ENCODE measurements at regions not wholly inside any gene's neighbourhood (a gene's known extent, or its start where the extent isn't known, plus 50 kb on each side); places are given as distances from the start of the nearest gene placed in this dataset.

DNA sequence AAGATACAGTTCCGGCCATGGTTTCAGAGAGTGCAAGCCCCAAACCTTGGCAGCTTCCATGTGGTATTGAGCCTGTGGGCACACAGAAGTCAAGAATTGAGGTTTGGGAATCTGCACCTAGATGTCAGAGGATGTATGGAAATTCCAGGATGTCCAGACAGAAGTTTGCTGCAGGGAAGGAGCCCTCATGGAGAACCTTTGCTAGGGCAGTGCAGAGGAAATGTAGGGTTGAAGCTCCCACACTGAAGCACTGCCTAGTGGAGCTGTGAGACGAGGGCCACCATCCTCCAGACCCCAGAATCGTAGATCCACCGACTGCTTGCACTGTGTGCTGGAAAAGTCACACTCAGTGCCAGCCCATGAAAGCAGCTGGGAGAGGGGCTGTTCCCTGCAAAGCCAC, 267.5 kb downstream of the OGFRL1 start:
- Histone ChIP-seq H3K27ac (no peak overlapping the region), H3K36me3 (replicated peaks in 1 of 2; ENCODE audit: insufficient read depth in 1 of 2, low read depth in 2 of 2) (no peaks in the 10 kb centered on the region), H3K9me3 (peaks cover 0 to 19% (median 0%) of the 10 kb centered on the region in 3 donors), H3K4me1 (no peaks in the 10 kb centered on the region), H3K27me3 (no peaks in the 10 kb centered on the region), H3K4me3 (no peak overlapping the region)
- intact Hi-C loops (cut with DNase I): no loop called here
- WGBS, 2 donors: 48 to 60% methylated on average over 4 of the region's 4 CpGs
- TF ChIP-seq, protein P1, sequence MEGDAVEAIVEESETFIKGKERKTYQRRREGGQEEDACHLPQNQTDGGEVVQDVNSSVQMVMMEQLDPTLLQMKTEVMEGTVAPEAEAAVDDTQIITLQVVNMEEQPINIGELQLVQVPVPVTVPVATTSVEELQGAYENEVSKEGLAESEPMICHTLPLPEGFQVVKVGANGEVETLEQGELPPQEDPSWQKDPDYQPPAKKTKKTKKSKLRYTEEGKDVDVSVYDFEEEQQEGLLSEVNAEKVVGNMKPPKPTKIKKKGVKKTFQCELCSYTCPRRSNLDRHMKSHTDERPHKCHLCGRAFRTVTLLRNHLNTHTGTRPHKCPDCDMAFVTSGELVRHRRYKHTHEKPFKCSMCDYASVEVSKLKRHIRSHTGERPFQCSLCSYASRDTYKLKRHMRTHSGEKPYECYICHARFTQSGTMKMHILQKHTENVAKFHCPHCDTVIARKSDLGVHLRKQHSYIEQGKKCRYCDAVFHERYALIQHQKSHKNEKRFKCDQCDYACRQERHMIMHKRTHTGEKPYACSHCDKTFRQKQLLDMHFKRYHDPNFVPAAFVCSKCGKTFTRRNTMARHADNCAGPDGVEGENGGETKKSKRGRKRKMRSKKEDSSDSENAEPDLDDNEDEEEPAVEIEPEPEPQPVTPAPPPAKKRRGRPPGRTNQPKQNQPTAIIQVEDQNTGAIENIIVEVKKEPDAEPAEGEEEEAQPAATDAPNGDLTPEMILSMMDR (IDR thresholded peaks at IDR 0.05): no peak
- no peak for TF ChIP-seq POLR2A (IDR thresholded peaks at IDR 0.05)
- DNase-seq (no peak), ATAC-seq (no peak)

- ATAC-seq (no peak), DNase-seq (no peak)
- 44 to 70% methylated on average over 1 of the region's 1 CpG for WGBS, 2 donors
- Histone ChIP-seq H3K27me3 (no peaks in the 10 kb centered on the region), H3K27ac (no peak overlapping the region), H3K4me3 (no peak overlapping the region), H3K4me1 (no peaks in the 10 kb centered on the region), H3K9me3 (peaks cover 0 to 16% (median 0%) of the 10 kb centered on the region in 3 donors), H3K36me3 (replicated peaks in 1 of 2; ENCODE audit: insufficient read depth in 1 of 2, low read depth in 2 of 2) (no peaks in the 10 kb centered on the region)
- intact Hi-C loops (cut with DNase I): no loop called here
- TF ChIP-seq, protein P1 (IDR thresholded peaks at IDR 0.05): no peak
- no peak for TF ChIP-seq POLR2A (IDR thresholded peaks at IDR 0.05)
These were observed 270.4 kb downstream of the OGFRL1 start for GRCh38 chr6:71558974-71559373.

- Histone ChIP-seq H3K27ac (no peak overlapping the region), H3K9me3 (no peaks in the 10 kb centered on the region), H3K4me3 (no peak overlapping the region), H3K36me3 (replicated peaks in 1 of 2; ENCODE audit: insufficient read depth in 1 of 2, low read depth in 2 of 2) (no peaks in the 10 kb centered on the region), H3K27me3 (no peaks in the 10 kb centered on the region), H3K4me1 (no peaks in the 10 kb centered on the region)
- ATAC-seq (no peak), DNase-seq (no peak)
- intact Hi-C loops (cut with DNase I): no loop called here
- TF ChIP-seq POLR2A (IDR thresholded peaks at IDR 0.05): no peak
- TF ChIP-seq, protein P1 (IDR thresholded peaks at IDR 0.05): no peak
These were observed 279.0 kb downstream of the OGFRL1 start for GRCh38 chr6:71567562-71567961.

DNA sequence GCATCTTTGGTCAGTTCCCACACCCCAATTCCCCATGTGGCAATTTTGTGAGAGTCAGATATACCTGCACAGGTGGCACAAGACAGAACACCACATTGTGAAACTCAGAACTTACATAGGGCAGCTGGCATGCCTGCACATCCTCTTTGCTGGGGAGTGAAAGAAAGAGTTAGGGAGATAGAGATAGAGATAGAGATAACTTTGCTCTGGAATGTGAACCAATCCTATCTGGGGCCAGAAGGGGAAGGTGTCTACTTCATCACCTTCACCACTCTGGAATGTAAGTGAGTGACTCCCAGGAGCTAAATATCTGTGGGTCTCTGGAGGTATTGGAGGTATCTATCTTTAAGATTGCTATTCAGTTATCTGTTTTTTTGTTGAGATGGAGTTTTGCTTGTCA, 289.2 kb downstream of the OGFRL1 start:
- H3K4me1 ChIP-seq: peaks cover 14% of the 10 kb centered on the region
- DNase-seq (no peak), ATAC-seq (no peak)
- TF ChIP-seq POLR2A (IDR thresholded peaks at IDR 0.05): no peak
- no peak overlapping the region for H3K27ac ChIP-seq
- H3K9me3 ChIP-seq: no peaks in the 10 kb centered on the region
- H3K27me3 ChIP-seq: no peaks in the 10 kb centered on the region
- no peak overlapping the region for H3K4me3 ChIP-seq
- H3K36me3 ChIP-seq (replicated peaks in 1 of 2; ENCODE audit: insufficient read depth in 1 of 2, low read depth in 2 of 2): no peaks in the 10 kb centered on the region
- intact Hi-C loops (cut with DNase I): no loop called here

DNA sequence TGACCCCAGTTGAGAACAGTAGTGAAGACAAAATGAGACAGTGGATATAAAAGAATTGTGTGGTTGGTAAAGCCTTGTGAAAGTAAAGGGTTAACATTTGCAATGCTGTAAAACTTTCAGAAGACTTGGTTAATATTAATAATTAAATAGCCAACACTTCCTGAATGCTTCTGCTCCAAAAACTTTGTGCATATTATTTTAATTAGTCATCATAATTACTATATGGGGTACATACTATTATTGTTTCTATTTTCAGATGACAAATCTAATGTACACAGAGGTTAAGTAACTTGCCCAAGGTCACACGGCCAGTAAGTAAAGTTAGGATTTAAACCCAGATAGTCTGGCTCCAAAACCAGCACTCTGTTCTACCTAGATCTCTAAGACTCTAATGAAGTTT, 291.3 kb downstream of the OGFRL1 start:
- no peak overlapping the region for H3K27ac ChIP-seq
- 13 to 21% methylated on average over 1 of the region's 1 CpG for WGBS, 2 donors
- DNase-seq: no peak
- ATAC-seq: peak; percentile 40
- H3K4me1 ChIP-seq: peaks cover 14% of the 10 kb centered on the region
- H3K4me3 ChIP-seq: no peak overlapping the region
- no peaks in the 10 kb centered on the region for H3K27me3 ChIP-seq
- no peaks in the 10 kb centered on the region for H3K9me3 ChIP-seq
- intact Hi-C loops (cut with DNase I): no loop called here
- TF ChIP-seq, protein P1 (IDR thresholded peaks at IDR 0.05): no peak
- TF ChIP-seq POLR2A (IDR thresholded peaks at IDR 0.05): no peak
- H3K36me3 ChIP-seq (replicated peaks in 1 of 2; ENCODE audit: insufficient read depth in 1 of 2, low read depth in 2 of 2): no peaks in the 10 kb centered on the region
